Smooth muscle cell (in vitro differentiated cells): ENCODE measurements at regions not wholly inside any gene's neighbourhood (a gene's known extent, or its start where the extent isn't known, plus 50 kb on each side); places are given as distances from the start of the nearest gene placed in this dataset.

Source experiments
- DNase-seq: peaks from one replicate; lab custom pipeline; 2025; ENCODE audit not compliant: unreplicated experiment; lab: John Stamatoyannopoulos, UW
- H2AFZ ChIP-seq: fragments of 200-600 bp; sonication (generic); 2 replicates; pipeline ENCODE4 v1.6.0; 2016; ENCODE audit warnings: antibody characterized with exemption, low read depth, mild to moderate bottlenecking
- H3F3A ChIP-seq: fragments of 200-600 bp; sonication (generic); 2 replicates; pipeline ENCODE4 v1.6.0; 2017; ENCODE audit warnings: antibody characterized with exemption, low read depth
- H3K27ac ChIP-seq: fragments of 200-600 bp; sonication (generic); 2 replicates; pipeline ENCODE4 v1.5.1; 2016; ENCODE audit warnings: low read depth, mild to moderate bottlenecking
- H3K27me3 ChIP-seq: fragments of 200-600 bp; sonication (generic); 2 replicates; pipeline ENCODE4 v1.6.1; 2016; ENCODE audit warnings: low read depth, mild to moderate bottlenecking
- H3K36me3 ChIP-seq: fragments of 200-600 bp; sonication (generic); 2 replicates; pipeline ENCODE4 v1.5.1; 2016; ENCODE audit warnings: low read depth
- H3K4me1 ChIP-seq: fragments of 200-600 bp; sonication (generic); 2 replicates; pipeline ENCODE4 v1.5.1; 2016; ENCODE audit warnings: low read depth
- H3K4me2 ChIP-seq: fragments of 200-600 bp; sonication (generic); 2 replicates; pipeline ENCODE4 v1.6.0; 2016; ENCODE audit warnings: mild to moderate bottlenecking
- H3K4me3 ChIP-seq: fragments of 200-600 bp; sonication (generic); 2 replicates; pipeline ENCODE4 v1.5.1; 2016; ENCODE audit warnings: mild to moderate bottlenecking
- H3K79me2 ChIP-seq: fragments of 200-600 bp; sonication (generic); 2 replicates; pipeline ENCODE4 v1.6.0; 2016; ENCODE audit warnings: low read depth, mild to moderate bottlenecking
- H3K9ac ChIP-seq: fragments of 200-600 bp; sonication (generic); 2 replicates; pipeline ENCODE4 v1.6.0; 2016; ENCODE audit warnings: low read depth
- H3K9me3 ChIP-seq: fragments of 200-600 bp; sonication (generic); replicated peaks from 2 replicates; pipeline ENCODE4 v1.5.1; 2016; ENCODE audit warnings: low read depth
- H4K20me1 ChIP-seq: fragments of 200-600 bp; sonication (generic); 2 replicates; pipeline ENCODE4 v1.6.0; 2016; ENCODE audit warnings: low read depth
- WGBS: methylation state at CpG from one replicate; pipeline ENCODE4 v1.1.7; 2016; ENCODE audit warnings: low lambda C conversion rate; 5-methylcytosine and 5-hydroxymethylcytosine counted together
- TF ChIP-seq, protein P1 (sequence below): fragments of 200-600 bp; sonication (generic); IDR thresholded peaks from 2 replicates; pipeline ENCODE4 v1.5.1; 2017; ENCODE audit warnings: borderline replicate concordance, mild to moderate bottlenecking, antibody characterized with exemption; ENCODE audit not compliant: insufficient read depth, poor library complexity, severe bottlenecking

DNA sequence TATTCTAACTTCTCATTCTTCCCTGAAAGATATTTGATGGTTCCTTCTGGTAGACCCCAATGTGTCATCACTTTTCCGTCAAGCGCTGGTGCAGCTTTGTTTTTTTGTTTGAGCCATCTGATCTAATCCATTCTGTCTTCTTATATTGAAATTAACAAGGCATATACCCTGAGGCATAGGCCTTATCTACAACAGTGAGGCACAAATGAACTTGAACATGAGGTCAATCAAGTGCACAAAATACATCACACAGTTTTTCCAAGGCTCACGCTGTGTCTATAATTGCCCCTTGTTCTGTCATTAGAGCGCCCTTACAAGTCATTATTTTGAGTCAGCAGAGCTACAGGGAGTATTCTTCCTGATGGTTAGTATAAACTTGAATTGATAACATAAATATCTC lies 406.6 kb downstream of the MAT2B start:
- Histone ChIP-seq H3F3A (no peaks in the 10 kb centered on the region), H3K4me1 (no peaks in the 10 kb centered on the region), H3K4me3 (no peak overlapping the region), H3K79me2 (no peaks in the 10 kb centered on the region), H3K9ac (no peak overlapping the region), H3K4me2 (no peak overlapping the region), H3K9me3 (no peaks in the 10 kb centered on the region), H4K20me1 (no peaks in the 10 kb centered on the region), H3K27me3 (no peaks in the 10 kb centered on the region), H3K27ac (no peak overlapping the region), H2AFZ (no peak overlapping the region), H3K36me3 (no peaks in the 10 kb centered on the region)
- DNase-seq = no peak
- TF ChIP-seq, protein P1, sequence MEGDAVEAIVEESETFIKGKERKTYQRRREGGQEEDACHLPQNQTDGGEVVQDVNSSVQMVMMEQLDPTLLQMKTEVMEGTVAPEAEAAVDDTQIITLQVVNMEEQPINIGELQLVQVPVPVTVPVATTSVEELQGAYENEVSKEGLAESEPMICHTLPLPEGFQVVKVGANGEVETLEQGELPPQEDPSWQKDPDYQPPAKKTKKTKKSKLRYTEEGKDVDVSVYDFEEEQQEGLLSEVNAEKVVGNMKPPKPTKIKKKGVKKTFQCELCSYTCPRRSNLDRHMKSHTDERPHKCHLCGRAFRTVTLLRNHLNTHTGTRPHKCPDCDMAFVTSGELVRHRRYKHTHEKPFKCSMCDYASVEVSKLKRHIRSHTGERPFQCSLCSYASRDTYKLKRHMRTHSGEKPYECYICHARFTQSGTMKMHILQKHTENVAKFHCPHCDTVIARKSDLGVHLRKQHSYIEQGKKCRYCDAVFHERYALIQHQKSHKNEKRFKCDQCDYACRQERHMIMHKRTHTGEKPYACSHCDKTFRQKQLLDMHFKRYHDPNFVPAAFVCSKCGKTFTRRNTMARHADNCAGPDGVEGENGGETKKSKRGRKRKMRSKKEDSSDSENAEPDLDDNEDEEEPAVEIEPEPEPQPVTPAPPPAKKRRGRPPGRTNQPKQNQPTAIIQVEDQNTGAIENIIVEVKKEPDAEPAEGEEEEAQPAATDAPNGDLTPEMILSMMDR = no peak
- WGBS = 93% methylated on average over 4 of the region's 4 CpGs

DNA sequence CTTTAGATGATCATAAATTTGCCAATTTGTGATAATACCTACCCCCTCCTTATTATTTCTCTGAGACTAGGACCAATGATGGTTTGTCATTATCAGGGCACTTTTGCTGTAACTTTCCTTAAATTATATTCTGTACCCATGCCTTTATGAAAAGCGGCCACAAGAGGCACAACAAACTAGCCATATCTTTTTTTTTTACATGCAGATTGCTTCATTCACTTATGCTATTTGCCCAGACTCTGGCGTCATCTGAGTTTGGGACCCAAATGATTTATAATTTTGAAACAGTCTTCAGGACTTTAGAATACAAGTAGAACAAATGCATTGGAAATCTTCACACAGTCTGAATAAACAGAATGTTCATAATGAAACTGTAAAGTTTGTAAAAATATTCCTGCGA lies 408.1 kb downstream of the MAT2B start:
- 89% methylated on average over 3 of the region's 3 CpGs for WGBS
- Histone ChIP-seq H4K20me1 (no peaks in the 10 kb centered on the region), H3K4me3 (no peak overlapping the region), H3K27me3 (no peaks in the 10 kb centered on the region), H3K4me1 (no peaks in the 10 kb centered on the region), H3K9ac (no peak overlapping the region), H3F3A (no peaks in the 10 kb centered on the region), H3K36me3 (no peaks in the 10 kb centered on the region), H2AFZ (no peak overlapping the region), H3K79me2 (no peaks in the 10 kb centered on the region), H3K9me3 (no peaks in the 10 kb centered on the region), H3K4me2 (no peak overlapping the region), H3K27ac (no peak overlapping the region)
- no peak for DNase-seq
- TF ChIP-seq, protein P1 = no peak

DNA sequence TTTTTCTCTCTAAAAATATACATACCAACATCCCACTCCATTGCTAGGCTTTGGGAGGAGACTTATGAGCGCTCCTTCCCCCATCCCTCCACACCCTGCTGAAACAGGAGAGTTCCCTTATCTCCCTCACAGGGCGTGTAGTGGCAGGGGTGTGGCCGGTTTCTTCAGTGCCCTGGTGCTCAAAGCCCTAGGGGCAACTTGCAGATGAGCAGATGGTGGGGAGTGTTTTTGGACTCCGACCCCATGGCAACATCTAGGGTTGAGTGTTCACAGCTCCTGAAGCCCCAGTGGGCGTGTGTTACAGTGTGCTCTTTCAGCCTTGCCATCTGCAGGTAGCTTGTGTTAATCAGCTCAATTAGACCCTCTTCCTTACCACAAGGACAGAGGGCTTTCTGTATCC lies 409.5 kb downstream of the MAT2B start:
- Histone ChIP-seq H3K27me3 (no peaks in the 10 kb centered on the region), H2AFZ (no peak overlapping the region), H3F3A (no peaks in the 10 kb centered on the region), H3K9ac (no peak overlapping the region), H3K79me2 (no peaks in the 10 kb centered on the region), H3K9me3 (no peaks in the 10 kb centered on the region), H3K4me3 (no peak overlapping the region), H4K20me1 (no peaks in the 10 kb centered on the region), H3K36me3 (no peaks in the 10 kb centered on the region), H3K27ac (no peak overlapping the region), H3K4me2 (no peak overlapping the region), H3K4me1 (no peaks in the 10 kb centered on the region)
- DNase-seq = no peak
- TF ChIP-seq, protein P1 = no peak
- 66% methylated on average over 5 of the region's 5 CpGs for WGBS

DNA sequence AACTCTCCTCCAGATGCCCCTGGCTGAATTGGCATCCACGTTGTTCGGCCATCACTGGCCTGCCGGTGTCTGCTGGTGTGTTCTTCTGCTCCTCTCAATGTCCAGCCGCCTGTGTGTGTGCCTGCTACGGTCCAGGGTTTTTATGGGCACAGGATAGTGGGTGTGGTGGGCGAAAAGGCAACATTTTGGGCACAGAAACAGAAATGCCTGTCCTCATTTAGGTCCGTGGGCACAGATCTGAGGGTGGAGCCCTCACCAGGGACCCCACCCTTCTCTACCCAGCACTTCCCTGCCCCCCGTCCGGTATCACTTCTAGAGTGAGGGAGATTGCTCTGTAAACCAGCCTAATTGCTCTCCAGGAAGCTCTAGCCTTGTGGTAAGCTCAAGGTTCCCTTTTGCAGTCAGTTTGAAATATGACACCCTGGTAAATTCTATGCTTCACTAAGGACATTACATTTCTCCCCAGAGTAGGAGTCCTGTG lies 410.1 kb downstream of the MAT2B start:
- Histone ChIP-seq H3K9ac (no peak overlapping the region), H3K4me2 (no peak overlapping the region)

More for the DNA sequence above, 410.1 kb downstream of the MAT2B start:
- H3K36me3 ChIP-seq = no peaks in the 10 kb centered on the region
- 71% methylated on average over 9 of the region's 9 CpGs for WGBS
- H3K27me3 ChIP-seq = no peaks in the 10 kb centered on the region
- H4K20me1 ChIP-seq = no peaks in the 10 kb centered on the region
- H3K9me3 ChIP-seq = no peaks in the 10 kb centered on the region
- H3K79me2 ChIP-seq = no peaks in the 10 kb centered on the region
- no peak for DNase-seq
- H3K4me1 ChIP-seq = no peaks in the 10 kb centered on the region
- TF ChIP-seq, protein P1 = no peak
- no peaks in the 10 kb centered on the region for H3F3A ChIP-seq
- no peak overlapping the region for H3K4me3 ChIP-seq
- no peak overlapping the region for H3K27ac ChIP-seq
- H2AFZ ChIP-seq = peak overlapping the region; percentile 37
